DOHH2 (cell line): ENCODE measurements at regions not wholly inside any gene's neighbourhood (a gene's known extent, or its start where the extent isn't known, plus 50 kb on each side); places are given as distances from the start of the nearest gene placed in this dataset.

Experiments used
- H3F3A ChIP-seq: fragments of 200-600 bp; sonication (generic), shearing (Covaris generic); 2 replicates; pipeline ENCODE4 v1.6.0; 2016; ENCODE audit warnings: antibody characterized with exemption, mild to moderate bottlenecking; ENCODE audit not compliant: control insufficient read depth, insufficient read depth
- H3K27ac ChIP-seq: fragments of 200-600 bp; sonication (generic); 2 replicates; pipeline ENCODE4 v1.5.1; 2014; ENCODE audit warnings: low read depth, mild to moderate bottlenecking, low read length, moderate library complexity
- H3K27me3 ChIP-seq: fragments of 200-600 bp; sonication (generic); 2 replicates; pipeline ENCODE4 v1.6.1; 2014; ENCODE audit warnings: mild to moderate bottlenecking, low read length, mixed read lengths; ENCODE audit not compliant: control insufficient read depth
- H3K36me3 ChIP-seq: fragments of 200-600 bp; sonication (generic); 2 replicates; pipeline ENCODE4 v1.6.1; 2014; ENCODE audit warnings: mild to moderate bottlenecking, low read length, moderate library complexity, mixed read lengths; ENCODE audit not compliant: control insufficient read depth
- H3K4me1 ChIP-seq: fragments of 200-600 bp; sonication (generic); 2 replicates; pipeline ENCODE4 v1.6.1; 2014; ENCODE audit warnings: mild to moderate bottlenecking, low read length, mixed read lengths; ENCODE audit not compliant: control insufficient read depth
- H3K4me2 ChIP-seq: fragments of 200-600 bp; sonication (generic); 2 replicates; pipeline ENCODE4 v1.6.0; 2014; ENCODE audit warnings: mild to moderate bottlenecking, low read length, moderate library complexity
- H3K4me3 ChIP-seq: fragments of 200-600 bp; sonication (generic); 2 replicates; pipeline ENCODE4 v1.5.1; 2014; ENCODE audit warnings: mild to moderate bottlenecking, low read length, mixed read lengths
- H3K79me2 ChIP-seq: fragments of 200-600 bp; sonication (generic); 2 replicates; pipeline ENCODE4 v1.6.1; 2014; ENCODE audit warnings: mild to moderate bottlenecking, low read length, mixed read lengths; ENCODE audit not compliant: control insufficient read depth
- H3K9me2 ChIP-seq: fragments of 200-600 bp; sonication (generic); replicated peaks from 2 replicates; pipeline ENCODE4 v1.6.1; 2014; ENCODE audit warnings: mild to moderate bottlenecking, low read length, mixed read lengths; ENCODE audit not compliant: control insufficient read depth
- H3K9me3 ChIP-seq: fragments of 200-600 bp; sonication (generic); 2 replicates; pipeline ENCODE4 v1.6.1; 2014; ENCODE audit warnings: antibody characterized with exemption, low read length, mixed read lengths; ENCODE audit not compliant: control insufficient read depth, insufficient read depth
- H4K20me1 ChIP-seq: fragments of 200-600 bp; sonication (generic); 2 replicates; pipeline ENCODE4 v1.6.0; 2014; ENCODE audit warnings: low read depth, mild to moderate bottlenecking, antibody characterized with exemption, low read length, moderate library complexity; ENCODE audit not compliant: control insufficient read depth, insufficient read depth
- CTCF ChIP-seq: fragments of 200-600 bp; sonication (generic); IDR thresholded peaks from one replicate; pipeline ENCODE4 v1.5.1; 2014; ENCODE audit warnings: antibody characterized with exemption, mild to moderate bottlenecking, low read depth, low read length; ENCODE audit not compliant: poor library complexity, severe bottlenecking
- EZH2phosphoT487 ChIP-seq: fragments of 200-600 bp; sonication (generic); IDR thresholded peaks from 2 replicates; pipeline ENCODE4 v1.6.1; 2017; ENCODE audit warnings: borderline replicate concordance, mild to moderate bottlenecking, antibody characterized with exemption, low read length, moderate library complexity, mixed read lengths

GRCh38 chr4:111814961-111815360, 330.3 kb upstream of the FAM241A start:
- Histone ChIP-seq H3K4me3 (no peak overlapping the region), H3F3A (no peaks in the 10 kb centered on the region), H3K79me2 (no peaks in the 10 kb centered on the region), H3K27me3 (no peaks in the 10 kb centered on the region; the same call in 1 of the 2 replicates), H3K27ac (no peak overlapping the region), H3K36me3 (no peaks in the 10 kb centered on the region), H4K20me1 (no peaks in the 10 kb centered on the region), H3K4me1 (no peaks in the 10 kb centered on the region), H3K9me2 (no peaks in the 10 kb centered on the region), H3K4me2 (no peak overlapping the region), H3K9me3 (peaks cover 3% of the 10 kb centered on the region; the same call in 1 of the 2 replicates)
- no peak for TF ChIP-seq CTCF
- TF ChIP-seq EZH2phosphoT487: no peak

GRCh38 chr4:111821342-111821741, 323.9 kb upstream of the FAM241A start:
- H3K79me2 ChIP-seq: no peaks in the 10 kb centered on the region
- H3F3A ChIP-seq: no peaks in the 10 kb centered on the region
- no peak overlapping the region for H3K27ac ChIP-seq
- no peak overlapping the region for H3K4me2 ChIP-seq
- H3K4me1 ChIP-seq: no peaks in the 10 kb centered on the region
- H3K9me2 ChIP-seq: no peaks in the 10 kb centered on the region
- no peaks in the 10 kb centered on the region for H3K27me3 ChIP-seq
- no peak overlapping the region for H3K4me3 ChIP-seq
- no peaks in the 10 kb centered on the region for H3K36me3 ChIP-seq
- H4K20me1 ChIP-seq: no peaks in the 10 kb centered on the region
- TF ChIP-seq EZH2phosphoT487 (no peak), CTCF (no peak)
- peaks cover 3% of the 10 kb centered on the region; the same call in 1 of the 2 replicates for H3K9me3 ChIP-seq

- no peak overlapping the region for H3K27ac ChIP-seq
- H3K36me3 ChIP-seq: no peaks in the 10 kb centered on the region
- H4K20me1 ChIP-seq: no peaks in the 10 kb centered on the region
- H3K27me3 ChIP-seq: no peaks in the 10 kb centered on the region
- no peak overlapping the region for H3K4me3 ChIP-seq
- no peaks in the 10 kb centered on the region for H3K79me2 ChIP-seq
- H3K9me3 ChIP-seq: no peaks in the 10 kb centered on the region
- H3K9me2 ChIP-seq: no peaks in the 10 kb centered on the region
- no peak overlapping the region for H3K4me2 ChIP-seq
- H3K4me1 ChIP-seq: peaks cover 14% of the 10 kb centered on the region
- H3F3A ChIP-seq: no peaks in the 10 kb centered on the region
- TF ChIP-seq EZH2phosphoT487 (no peak), CTCF (no peak)
Measured at GRCh38 chr4:111836601-111837000, 308.7 kb upstream of the FAM241A start.
